Hepatocyte (in vitro differentiated cells): ENCODE measurements at regions not wholly inside any gene's neighbourhood (a gene's known extent, or its start where the extent isn't known, plus 50 kb on each side); places are given as distances from the start of the nearest gene placed in this dataset.

Source experiments
- DNase-seq: peaks from one replicate; pipeline ENCODE4 v3.0.0-alpha.2; 2016; ENCODE audit warnings: low spot score
- H2AFZ ChIP-seq: fragments of 200-600 bp; sonication (generic); 2 replicates; pipeline ENCODE4 v1.6.0; 2016; ENCODE audit warnings: antibody characterized with exemption, mild to moderate bottlenecking
- H3K27ac ChIP-seq: fragments of 200-600 bp; sonication (generic); 2 replicates; pipeline ENCODE4 v1.5.1; 2016; ENCODE audit warnings: mild to moderate bottlenecking
- H3K27me3 ChIP-seq: fragments of 200-600 bp; sonication (generic); 2 replicates; pipeline ENCODE4 v1.6.1; 2016
- H3K36me3 ChIP-seq: fragments of 200-600 bp; sonication (generic); replicated peaks from 2 replicates; pipeline ENCODE4 v1.5.1; 2016; ENCODE audit warnings: low read depth; ENCODE audit not compliant: insufficient read depth
- H3K4me1 ChIP-seq: fragments of 200-600 bp; sonication (generic); 2 replicates; pipeline ENCODE4 v1.5.1; 2016; ENCODE audit warnings: mild to moderate bottlenecking, moderate library complexity; ENCODE audit not compliant: insufficient read depth
- H3K4me2 ChIP-seq: fragments of 200-600 bp; sonication (generic); 2 replicates; pipeline ENCODE4 v1.6.0; 2016
- H3K4me3 ChIP-seq: fragments of 200-600 bp; sonication (generic); 2 replicates; pipeline ENCODE4 v1.5.1; 2016; ENCODE audit warnings: mild to moderate bottlenecking
- H3K79me2 ChIP-seq: fragments of 200-600 bp; sonication (generic); 2 replicates; pipeline ENCODE4 v1.6.0; 2017; ENCODE audit warnings: mild to moderate bottlenecking
- H3K9me2 ChIP-seq: fragments of 200-600 bp; sonication (generic); replicated peaks from 2 replicates; pipeline ENCODE4 v1.6.0; 2017; ENCODE audit warnings: mild to moderate bottlenecking; ENCODE audit not compliant: insufficient read depth
- H3K9me3 ChIP-seq: fragments of 200-600 bp; sonication (generic); 2 replicates; pipeline ENCODE4 v1.5.1; 2016; ENCODE audit warnings: low read depth, mild to moderate bottlenecking
- H4K20me1 ChIP-seq: fragments of 200-600 bp; sonication (generic); 2 replicates; pipeline ENCODE4 v1.6.0; 2016; ENCODE audit warnings: mild to moderate bottlenecking; ENCODE audit not compliant: insufficient read depth, poor library complexity, severe bottlenecking
- CTCF ChIP-seq: fragments of 200-600 bp; sonication (generic); IDR thresholded peaks from 2 replicates; pipeline ENCODE4 v1.5.1; 2016; ENCODE audit warnings: antibody characterized with exemption, mild to moderate bottlenecking; ENCODE audit not compliant: poor library complexity
- EZH2 ChIP-seq: fragments of 200-600 bp; sonication (generic); IDR thresholded peaks from 2 replicates; pipeline ENCODE4 v1.6.1; 2016; ENCODE audit warnings: antibody characterized with exemption, mild to moderate bottlenecking, borderline replicate concordance
- EZH2phosphoT487 ChIP-seq: fragments of 200-600 bp; sonication (generic); IDR thresholded peaks from one replicate; pipeline ENCODE4 v1.6.1; 2018; ENCODE audit warnings: antibody characterized with exemption, mild to moderate bottlenecking, low read depth, moderate library complexity; ENCODE audit not compliant: unreplicated experiment, severe bottlenecking
- WGBS: methylation state at CpG from one replicate; pipeline ENCODE4 v1.1.6; 2016; ENCODE audit warnings: low lambda C conversion rate; ENCODE audit errors: missing lambda C conversion rate; 5-methylcytosine and 5-hydroxymethylcytosine counted together

- Histone ChIP-seq H3K9me2 (no peaks in the 10 kb centered on the region), H3K79me2 (no peaks in the 10 kb centered on the region), H3K27me3 (no peaks in the 10 kb centered on the region), H3K9me3 (no peaks in the 10 kb centered on the region), H3K4me2 (no peak overlapping the region), H4K20me1 (no peaks in the 10 kb centered on the region), H2AFZ (no peak overlapping the region), H3K27ac (peak overlapping the region; percentile 15), H3K4me1 (no peaks in the 10 kb centered on the region), H3K4me3 (no peak overlapping the region), H3K36me3 (no peaks in the 10 kb centered on the region)
- TF ChIP-seq CTCF (no peak), EZH2phosphoT487 (no peak), EZH2 (no peak)
- 94% methylated on average over 4 of the region's 4 CpGs for WGBS
- no peak for DNase-seq
These were observed 55.9 kb upstream of the GRHL3 start for GRCh38 chr1:24263211-24263610.

GRCh38 chr1:24261977-24262376 is 57.2 kb upstream of the GRHL3 start:
- H3K4me1 ChIP-seq, result no peaks in the 10 kb centered on the region
- H3K4me2 ChIP-seq, result no peak overlapping the region
- H3K36me3 ChIP-seq, result no peaks in the 10 kb centered on the region
- H3K79me2 ChIP-seq, result no peaks in the 10 kb centered on the region
- no peak for DNase-seq
- H2AFZ ChIP-seq, result no peak overlapping the region
- H4K20me1 ChIP-seq, result no peaks in the 10 kb centered on the region
- no peaks in the 10 kb centered on the region for H3K27me3 ChIP-seq
- no peaks in the 10 kb centered on the region for H3K9me3 ChIP-seq
- 80% methylated on average over 5 of the region's 5 CpGs for WGBS
- no peak overlapping the region for H3K4me3 ChIP-seq
- TF ChIP-seq EZH2, result no peak
- TF ChIP-seq EZH2phosphoT487, result no peak
- no peak for TF ChIP-seq CTCF
- H3K9me2 ChIP-seq, result no peaks in the 10 kb centered on the region
- H3K27ac ChIP-seq, result no peak overlapping the region

- Histone ChIP-seq H2AFZ (no peak overlapping the region), H3K9me3 (no peaks in the 10 kb centered on the region), H3K79me2 (no peaks in the 10 kb centered on the region), H3K4me2 (no peak overlapping the region), H3K27ac (no peak overlapping the region), H3K36me3 (no peaks in the 10 kb centered on the region), H4K20me1 (no peaks in the 10 kb centered on the region), H3K4me3 (no peak overlapping the region), H3K27me3 (no peaks in the 10 kb centered on the region), H3K9me2 (no peaks in the 10 kb centered on the region), H3K4me1 (no peaks in the 10 kb centered on the region)
- TF ChIP-seq CTCF, result no peak
- TF ChIP-seq EZH2, result no peak
- no peak for DNase-seq
- 93% methylated on average over 16 of the region's 16 CpGs for WGBS
These were observed 60.3 kb upstream of the GRHL3 start for GRCh38 chr1:24258735-24259424.
